ENCODE measurements at regions not wholly inside any gene's neighbourhood (a gene's known extent, or its start where the extent isn't known, plus 50 kb on each side); places are given as distances from the start of the nearest gene placed in this dataset.

DNA sequence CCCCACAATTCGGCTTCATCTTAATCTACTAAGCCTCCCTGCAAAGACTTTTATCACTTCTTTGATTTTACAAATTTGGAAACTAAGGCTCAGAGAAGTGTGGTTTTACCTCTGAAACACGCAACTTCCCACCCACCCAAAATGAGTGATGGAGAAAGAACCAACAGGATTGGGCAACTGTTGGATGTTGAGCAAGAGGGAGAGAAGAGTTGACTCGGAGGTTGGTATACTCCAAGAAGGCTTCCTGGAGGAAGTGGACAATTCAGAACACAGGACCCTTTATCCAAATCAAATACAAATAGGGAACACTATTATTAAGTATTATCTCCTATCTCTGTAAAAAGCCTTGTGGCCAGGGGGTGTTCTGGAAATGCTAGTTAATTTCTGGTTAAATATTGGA lies 323.0 kb downstream of the C16orf95 start:
- Mint-ChIP-seq H3K27ac (no peak overlapping the region), H3K27me3 (ENCODE audit: low read depth) (no peaks in the 10 kb centered on the region), H3K4me3 (no peak overlapping the region), H3K4me1 (ENCODE audit: low read depth) (peaks cover 4% of the 10 kb centered on the region), H3K9me3 (ENCODE audit: insufficient read depth) (no peaks in the 10 kb centered on the region), H3K36me3 (ENCODE audit: low read depth) (no peaks in the 10 kb centered on the region)
- ChIA-PET CTCF (no interaction called here), POLR2A (no interaction called here)
- ATAC-seq (no peak), DNase-seq (no peak)

GRCh38 chr16:86994651-86995171 lies 322.5 kb downstream of the C16orf95 start:
- POLR2A ChIA-PET = no interaction called here
- H3K27me3 Mint-ChIP-seq (ENCODE audit: low read depth) = no peaks in the 10 kb centered on the region
- CTCF ChIA-PET = no interaction called here
- ATAC-seq (no peak), DNase-seq (no peak)
- no peak overlapping the region for H3K4me3 Mint-ChIP-seq
- H3K27ac Mint-ChIP-seq = no peak overlapping the region
- peaks cover 4% of the 10 kb centered on the region for H3K4me1 Mint-ChIP-seq (ENCODE audit: low read depth)
- H3K36me3 Mint-ChIP-seq (ENCODE audit: low read depth) = no peaks in the 10 kb centered on the region
- H3K9me3 Mint-ChIP-seq (ENCODE audit: insufficient read depth) = no peaks in the 10 kb centered on the region

- ChIA-PET CTCF (no interaction called here), POLR2A (no interaction called here)
- H3K4me3 Mint-ChIP-seq = no peak overlapping the region
- no peak overlapping the region for H3K27ac Mint-ChIP-seq
- no peaks in the 10 kb centered on the region for H3K9me3 Mint-ChIP-seq (ENCODE audit: insufficient read depth)
- no peak for ATAC-seq
- peaks cover 1% of the 10 kb centered on the region for H3K4me1 Mint-ChIP-seq (ENCODE audit: low read depth)
- H3K27me3 Mint-ChIP-seq (ENCODE audit: low read depth) = no peaks in the 10 kb centered on the region
- no peak for DNase-seq
- H3K36me3 Mint-ChIP-seq (ENCODE audit: low read depth) = no peaks in the 10 kb centered on the region
These were observed 321.7 kb downstream of the C16orf95 start for GRCh38 chr16:86995456-86995855.

- H3K4me3 Mint-ChIP-seq = no peak overlapping the region
- H3K27ac Mint-ChIP-seq = no peak overlapping the region
- no peaks in the 10 kb centered on the region for H3K36me3 Mint-ChIP-seq (ENCODE audit: low read depth)
- H3K9me3 Mint-ChIP-seq (ENCODE audit: insufficient read depth) = no peaks in the 10 kb centered on the region
- H3K27me3 Mint-ChIP-seq (ENCODE audit: low read depth) = no peaks in the 10 kb centered on the region
- ATAC-seq (no peak), DNase-seq (no peak)
- H3K4me1 Mint-ChIP-seq (ENCODE audit: low read depth) = no peaks in the 10 kb centered on the region
- POLR2A ChIA-PET = no interaction called here
- CTCF ChIA-PET = no interaction called here
These were observed 321.1 kb downstream of the C16orf95 start for GRCh38 chr16:86996081-86996480.

- no peak for DNase-seq
- no peak overlapping the region for H3K4me3 Mint-ChIP-seq
- H3K27ac Mint-ChIP-seq = no peak overlapping the region
- H3K36me3 Mint-ChIP-seq (ENCODE audit: low read depth) = no peaks in the 10 kb centered on the region
- ChIA-PET POLR2A (no interaction called here), CTCF (no interaction called here)
- no peaks in the 10 kb centered on the region for H3K27me3 Mint-ChIP-seq (ENCODE audit: low read depth)
- H3K4me1 Mint-ChIP-seq (ENCODE audit: low read depth) = no peaks in the 10 kb centered on the region
- ATAC-seq = no peak
- no peaks in the 10 kb centered on the region for H3K9me3 Mint-ChIP-seq (ENCODE audit: insufficient read depth)
These were observed 320.1 kb downstream of the C16orf95 start for GRCh38 chr16:86997058-86997457.

DNA sequence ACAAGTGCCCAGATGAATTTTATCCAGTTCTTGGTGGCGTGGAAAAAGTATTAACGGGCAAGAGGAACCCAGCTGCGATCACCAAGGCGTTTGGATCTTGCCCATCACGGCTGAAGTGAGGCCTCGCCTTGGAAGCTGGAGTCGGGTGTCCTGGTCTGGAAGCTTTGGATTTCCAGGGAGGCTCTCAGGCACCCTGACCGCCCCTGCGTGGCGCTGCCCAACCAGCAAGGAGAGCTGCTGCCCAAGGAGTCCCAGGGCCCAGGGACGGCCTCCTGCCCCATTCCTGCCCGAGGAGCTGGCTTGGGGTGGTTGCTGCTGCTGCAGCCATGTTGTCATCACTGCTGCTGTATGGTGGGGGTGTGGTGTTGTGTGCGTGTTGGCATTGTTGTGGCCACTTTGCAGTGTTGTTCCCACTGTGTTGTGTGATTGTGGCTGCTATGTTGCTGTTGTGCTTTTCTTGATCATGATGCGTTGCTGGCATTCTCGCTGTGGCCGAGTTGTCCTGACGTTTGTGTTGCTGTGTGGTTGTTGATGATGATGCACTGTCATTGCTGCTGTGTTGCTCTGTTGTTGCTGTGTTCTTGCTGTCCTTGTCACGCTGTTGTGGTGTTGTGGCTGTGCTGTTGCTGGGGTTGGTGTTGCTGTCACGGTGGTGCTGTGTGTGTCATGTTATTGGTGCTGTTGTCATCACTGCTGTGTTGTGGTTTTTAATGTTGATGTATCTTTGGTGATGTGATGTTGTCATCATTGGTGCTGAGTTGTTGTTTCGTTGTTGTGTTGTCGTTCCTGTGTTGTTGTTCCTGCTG lies 318.8 kb downstream of the C16orf95 start:
- ChIA-PET POLR2A (no interaction called here), CTCF (no interaction called here)
- Mint-ChIP-seq H3K4me1 (ENCODE audit: low read depth) (no peaks in the 10 kb centered on the region), H3K27ac (no peak overlapping the region), H3K9me3 (ENCODE audit: insufficient read depth) (no peaks in the 10 kb centered on the region), H3K27me3 (ENCODE audit: low read depth) (no peaks in the 10 kb centered on the region), H3K4me3 (no peak overlapping the region), H3K36me3 (ENCODE audit: low read depth) (no peaks in the 10 kb centered on the region)
- DNase-seq (no peak), ATAC-seq (no peak)

DNA sequence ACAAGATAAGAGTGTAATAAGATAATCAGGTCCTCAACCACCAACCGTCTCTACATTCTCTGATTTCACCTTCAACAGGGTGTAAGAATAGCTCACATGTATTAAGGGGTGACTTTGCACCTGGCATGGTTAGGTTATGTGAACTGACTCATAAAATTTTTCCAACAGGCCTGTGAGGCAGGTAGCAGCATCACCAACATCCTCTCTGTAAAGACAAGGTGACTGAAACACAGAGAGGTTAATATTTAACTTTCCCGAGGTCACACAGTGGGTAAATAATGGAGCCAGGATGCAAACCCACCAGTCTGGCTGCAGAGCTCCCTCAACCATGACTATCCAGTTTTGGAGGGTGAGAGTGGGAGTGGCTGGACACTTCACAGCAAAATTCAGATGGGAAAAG lies 317.2 kb downstream of the C16orf95 start:
- H3K9me3 Mint-ChIP-seq (ENCODE audit: insufficient read depth) = no peaks in the 10 kb centered on the region
- ChIA-PET CTCF (no interaction called here), POLR2A (no interaction called here)
- no peaks in the 10 kb centered on the region for H3K36me3 Mint-ChIP-seq (ENCODE audit: low read depth)
- no peak overlapping the region for H3K4me3 Mint-ChIP-seq
- no peaks in the 10 kb centered on the region for H3K4me1 Mint-ChIP-seq (ENCODE audit: low read depth)
- no peaks in the 10 kb centered on the region for H3K27me3 Mint-ChIP-seq (ENCODE audit: low read depth)
- DNase-seq = no peak
- no peak overlapping the region for H3K27ac Mint-ChIP-seq
- no peak for ATAC-seq

DNA sequence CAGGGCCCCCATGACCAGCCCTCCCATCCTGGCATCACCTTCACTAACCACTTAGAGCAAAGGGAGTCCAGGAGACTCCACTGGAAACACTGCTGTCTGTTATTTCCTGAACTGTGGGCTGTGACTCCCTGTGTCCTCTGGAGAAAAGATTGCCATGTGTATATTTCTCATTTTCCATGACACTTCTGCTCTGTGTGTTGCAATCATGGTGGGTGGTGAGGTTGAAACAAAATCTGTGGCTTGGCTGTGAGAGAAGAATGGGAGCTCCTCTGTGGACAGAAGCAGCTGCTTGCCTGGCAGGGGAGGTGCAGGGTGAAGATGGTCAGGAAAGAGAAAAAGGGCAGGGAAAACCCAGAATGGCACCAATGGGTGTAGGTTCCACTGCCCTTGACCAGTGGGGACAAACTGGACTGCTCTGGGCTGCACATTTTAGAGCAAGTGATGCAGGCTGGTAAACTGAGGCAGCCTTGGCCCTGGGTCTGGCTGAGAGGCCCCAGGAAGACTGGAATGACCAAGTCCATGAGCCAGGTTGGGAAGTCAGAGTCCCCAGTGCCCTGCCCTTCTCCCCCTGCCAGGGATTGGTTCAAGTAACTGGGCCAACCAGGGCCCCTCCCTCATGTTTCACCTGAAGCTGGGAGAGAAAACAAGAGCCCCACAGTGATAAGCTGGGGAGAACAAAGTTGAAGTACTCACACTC lies 314.3 kb downstream of the C16orf95 start:
- no peaks in the 10 kb centered on the region for H3K27me3 Mint-ChIP-seq (ENCODE audit: low read depth)
- H3K4me3 Mint-ChIP-seq = no peak overlapping the region
- ATAC-seq (no peak), DNase-seq (no peak)
- POLR2A ChIA-PET = no interaction called here
- no peaks in the 10 kb centered on the region for H3K36me3 Mint-ChIP-seq (ENCODE audit: low read depth)
- CTCF ChIA-PET = no interaction called here
- H3K27ac Mint-ChIP-seq = no peak overlapping the region
- H3K9me3 Mint-ChIP-seq (ENCODE audit: insufficient read depth) = no peaks in the 10 kb centered on the region
- no peaks in the 10 kb centered on the region for H3K4me1 Mint-ChIP-seq (ENCODE audit: low read depth)

DNA sequence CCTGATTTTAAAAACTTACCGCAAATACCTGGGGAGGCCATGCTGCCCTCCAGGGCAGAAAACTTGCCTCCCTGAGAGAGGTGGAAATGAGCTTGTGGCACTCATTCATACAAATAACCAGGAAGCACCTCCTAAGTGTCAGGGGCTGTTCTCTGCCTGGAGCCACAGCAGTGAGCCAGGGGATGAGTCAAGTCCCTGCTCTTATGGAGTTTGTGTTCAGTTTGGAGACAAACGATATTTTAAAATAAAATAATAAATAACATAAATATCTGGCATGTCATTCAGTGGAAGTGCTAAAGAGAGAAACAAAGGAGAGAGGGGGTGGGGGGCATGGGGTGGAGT lies 313.8 kb downstream of the C16orf95 start:
- Mint-ChIP-seq H3K4me3 (no peak overlapping the region), H3K9me3 (ENCODE audit: insufficient read depth) (no peaks in the 10 kb centered on the region), H3K27me3 (ENCODE audit: low read depth) (no peaks in the 10 kb centered on the region), H3K4me1 (ENCODE audit: low read depth) (no peaks in the 10 kb centered on the region), H3K27ac (no peak overlapping the region), H3K36me3 (ENCODE audit: low read depth) (no peaks in the 10 kb centered on the region)
- ChIA-PET POLR2A (no interaction called here), CTCF (no interaction called here)
- ATAC-seq (no peak), DNase-seq (no peak)

DNA sequence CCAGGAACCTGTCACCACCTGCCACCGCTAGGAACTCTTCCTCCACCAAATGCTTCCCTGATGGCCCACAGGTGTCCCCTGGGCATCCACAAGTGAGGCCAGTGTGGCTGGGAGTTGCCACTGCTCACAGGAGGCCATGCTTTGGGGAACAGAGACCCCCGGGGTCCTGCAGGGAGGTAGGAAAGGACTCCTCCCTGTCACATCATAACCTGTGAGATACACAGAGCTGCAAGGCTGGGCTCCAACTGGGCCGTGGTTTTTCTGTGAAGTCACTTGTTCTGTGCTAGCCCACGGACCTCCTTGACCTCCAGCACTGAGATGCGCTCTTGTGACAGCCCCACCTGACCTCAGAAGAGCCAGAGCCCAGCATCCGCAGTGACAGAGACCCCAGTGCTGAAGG lies 311.2 kb downstream of the C16orf95 start:
- H3K36me3 Mint-ChIP-seq (ENCODE audit: low read depth) = no peaks in the 10 kb centered on the region
- no peak for DNase-seq
- no peaks in the 10 kb centered on the region for H3K27me3 Mint-ChIP-seq (ENCODE audit: low read depth)
- ChIA-PET CTCF (no interaction called here), POLR2A (no interaction called here)
- H3K9me3 Mint-ChIP-seq (ENCODE audit: insufficient read depth) = no peaks in the 10 kb centered on the region
- no peak for ATAC-seq
- H3K4me3 Mint-ChIP-seq = no peak overlapping the region
- H3K4me1 Mint-ChIP-seq (ENCODE audit: low read depth) = no peaks in the 10 kb centered on the region
- H3K27ac Mint-ChIP-seq = no peak overlapping the region

- Mint-ChIP-seq H3K27ac (no peak overlapping the region), H3K4me1 (ENCODE audit: low read depth) (no peaks in the 10 kb centered on the region), H3K36me3 (ENCODE audit: low read depth) (no peaks in the 10 kb centered on the region), H3K4me3 (no peak overlapping the region), H3K27me3 (ENCODE audit: low read depth) (no peaks in the 10 kb centered on the region), H3K9me3 (ENCODE audit: insufficient read depth) (no peaks in the 10 kb centered on the region)
- ChIA-PET CTCF (no interaction called here), POLR2A (no interaction called here)
- no peak for ATAC-seq
- DNase-seq = no peak
These were observed 310.1 kb downstream of the C16orf95 start for GRCh38 chr16:87006789-87007745.

GRCh38 chr16:87007907-87008306 lies 309.3 kb downstream of the C16orf95 start:
- no peaks in the 10 kb centered on the region for H3K27me3 Mint-ChIP-seq (ENCODE audit: low read depth)
- CTCF ChIA-PET = no interaction called here
- DNase-seq (no peak), ATAC-seq (no peak)
- no peaks in the 10 kb centered on the region for H3K4me1 Mint-ChIP-seq (ENCODE audit: low read depth)
- no peak overlapping the region for H3K4me3 Mint-ChIP-seq
- POLR2A ChIA-PET = no interaction called here
- H3K36me3 Mint-ChIP-seq (ENCODE audit: low read depth) = no peaks in the 10 kb centered on the region
- H3K27ac Mint-ChIP-seq = no peak overlapping the region
- no peaks in the 10 kb centered on the region for H3K9me3 Mint-ChIP-seq (ENCODE audit: insufficient read depth)
